ENCODE measurements at regions not wholly inside any gene's neighbourhood (a gene's known extent, or its start where the extent isn't known, plus 50 kb on each side); places are given as distances from the start of the nearest gene placed in this dataset.

DNA sequence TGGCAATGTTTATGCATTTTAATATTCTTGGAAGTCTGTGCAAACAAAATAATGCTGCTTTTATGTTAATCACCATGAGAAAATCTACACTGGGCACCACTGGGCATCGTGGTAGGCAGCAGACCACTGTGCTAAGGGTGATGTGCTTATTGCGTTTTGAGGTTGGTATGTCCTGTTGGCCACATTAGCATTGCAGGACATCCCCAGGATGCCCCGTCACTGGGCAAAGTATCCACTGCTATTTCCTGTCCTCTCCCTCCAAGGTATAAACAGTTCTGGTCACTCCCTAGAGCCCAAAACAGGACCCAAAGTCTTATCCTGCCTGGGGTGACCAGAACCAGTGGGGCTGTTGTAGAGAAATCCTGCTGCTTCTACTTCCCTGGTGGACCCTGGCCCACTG lies 284.2 kb upstream of the ROPN1 start:
- Mint-ChIP-seq H3K36me3 (ENCODE audit: unreplicated experiment) (peaks cover 3% of the 10 kb centered on the region), H3K4me1 (ENCODE audit: unreplicated experiment) (peaks cover 62% of the 10 kb centered on the region), H3K9me3 (ENCODE audit: unreplicated experiment) (no peaks in the 10 kb centered on the region), H3K27ac (ENCODE audit: unreplicated experiment) (no peak overlapping the region), H3K27me3 (ENCODE audit: unreplicated experiment) (peaks cover 11% of the 10 kb centered on the region), H3K4me3 (ENCODE audit: unreplicated experiment) (no peak overlapping the region)
- TF ChIP-seq, protein P1, sequence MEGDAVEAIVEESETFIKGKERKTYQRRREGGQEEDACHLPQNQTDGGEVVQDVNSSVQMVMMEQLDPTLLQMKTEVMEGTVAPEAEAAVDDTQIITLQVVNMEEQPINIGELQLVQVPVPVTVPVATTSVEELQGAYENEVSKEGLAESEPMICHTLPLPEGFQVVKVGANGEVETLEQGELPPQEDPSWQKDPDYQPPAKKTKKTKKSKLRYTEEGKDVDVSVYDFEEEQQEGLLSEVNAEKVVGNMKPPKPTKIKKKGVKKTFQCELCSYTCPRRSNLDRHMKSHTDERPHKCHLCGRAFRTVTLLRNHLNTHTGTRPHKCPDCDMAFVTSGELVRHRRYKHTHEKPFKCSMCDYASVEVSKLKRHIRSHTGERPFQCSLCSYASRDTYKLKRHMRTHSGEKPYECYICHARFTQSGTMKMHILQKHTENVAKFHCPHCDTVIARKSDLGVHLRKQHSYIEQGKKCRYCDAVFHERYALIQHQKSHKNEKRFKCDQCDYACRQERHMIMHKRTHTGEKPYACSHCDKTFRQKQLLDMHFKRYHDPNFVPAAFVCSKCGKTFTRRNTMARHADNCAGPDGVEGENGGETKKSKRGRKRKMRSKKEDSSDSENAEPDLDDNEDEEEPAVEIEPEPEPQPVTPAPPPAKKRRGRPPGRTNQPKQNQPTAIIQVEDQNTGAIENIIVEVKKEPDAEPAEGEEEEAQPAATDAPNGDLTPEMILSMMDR (IDR thresholded peaks at IDR 0.05), result no peak
- no peak for DNase-seq (ENCODE audit: extremely low spot score, unreplicated experiment)

DNA sequence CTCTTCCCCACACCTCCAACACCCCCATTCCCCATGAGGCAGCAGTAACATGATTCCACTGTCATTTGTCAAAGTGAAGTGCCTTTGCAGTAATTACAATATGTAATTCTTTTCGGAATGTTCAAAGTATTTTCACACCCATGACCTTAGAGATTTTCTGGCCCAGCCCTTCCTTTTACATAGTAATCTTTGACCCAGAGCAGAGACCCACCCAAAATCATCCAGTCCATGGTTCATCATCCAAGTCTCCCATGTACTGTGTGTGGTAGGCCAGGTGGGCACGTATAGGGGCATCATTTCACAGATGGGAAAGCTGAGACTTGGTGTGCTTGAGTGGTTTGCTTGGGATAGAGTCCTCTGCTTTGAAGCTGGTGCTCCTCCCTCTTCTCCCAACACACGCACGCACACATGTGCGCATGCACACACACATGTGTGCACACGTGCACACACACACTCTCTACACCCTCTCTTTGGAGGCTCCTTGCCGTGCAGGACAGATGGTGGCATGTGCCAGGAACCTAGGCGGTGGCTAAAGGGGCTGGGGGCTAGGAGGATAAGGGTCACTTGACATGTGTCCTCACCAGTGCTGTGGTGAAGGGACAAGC lies 284.7 kb upstream of the ROPN1 start:
- TF ChIP-seq, protein P1 (IDR thresholded peaks at IDR 0.05), result no peak
- Mint-ChIP-seq H3K4me1 (ENCODE audit: unreplicated experiment) (peaks cover 59% of the 10 kb centered on the region), H3K27me3 (ENCODE audit: unreplicated experiment) (peaks cover 14% of the 10 kb centered on the region), H3K4me3 (ENCODE audit: unreplicated experiment) (no peak overlapping the region), H3K36me3 (ENCODE audit: unreplicated experiment) (peaks cover 3% of the 10 kb centered on the region), H3K9me3 (ENCODE audit: unreplicated experiment) (no peaks in the 10 kb centered on the region), H3K27ac (ENCODE audit: unreplicated experiment) (no peak overlapping the region)
- no peak for DNase-seq (ENCODE audit: extremely low spot score, unreplicated experiment)

DNA sequence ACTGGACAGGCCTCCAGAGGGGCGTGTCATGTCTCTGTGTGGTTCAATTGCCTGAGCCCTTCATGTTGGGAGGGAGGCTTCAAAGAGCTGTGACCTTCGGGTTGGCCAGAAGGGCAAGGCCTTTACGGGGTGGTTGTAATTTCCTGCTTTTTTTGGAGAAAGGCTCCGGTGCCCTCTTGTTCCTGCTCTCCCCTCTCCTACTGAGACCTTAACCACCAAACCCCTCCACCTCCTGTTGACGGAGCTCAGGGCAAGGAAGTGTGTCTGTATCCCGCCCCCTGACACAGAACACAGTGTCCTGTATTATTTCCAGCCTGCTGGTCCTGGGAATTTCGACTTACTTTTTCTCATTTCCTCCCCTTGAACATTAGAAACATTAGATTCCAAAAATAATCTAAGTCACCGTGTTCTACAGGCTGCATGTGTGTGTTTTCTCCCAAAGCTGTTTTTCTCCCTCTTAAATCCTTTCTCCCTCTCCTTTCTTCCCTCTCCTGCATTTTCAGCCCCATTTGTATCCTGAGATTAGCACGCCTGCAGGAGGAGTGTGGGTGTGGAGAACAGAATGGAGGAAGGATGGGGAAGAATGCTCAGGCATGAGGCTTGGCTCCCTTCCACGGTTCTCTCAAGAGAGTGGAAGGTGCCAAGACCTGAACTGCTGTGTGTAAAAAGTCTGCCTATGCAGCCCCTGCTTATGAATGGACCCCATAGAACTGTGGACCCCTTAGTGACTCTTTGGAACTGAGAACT lies 285.4 kb upstream of the ROPN1 start:
- Mint-ChIP-seq H3K27ac (ENCODE audit: unreplicated experiment) (peak overlapping the region; percentile 46), H3K4me3 (ENCODE audit: unreplicated experiment) (peak overlapping the region; percentile 41), H3K36me3 (ENCODE audit: unreplicated experiment) (peaks cover 3% of the 10 kb centered on the region), H3K9me3 (ENCODE audit: unreplicated experiment) (no peaks in the 10 kb centered on the region), H3K4me1 (ENCODE audit: unreplicated experiment) (peaks cover 57% of the 10 kb centered on the region), H3K27me3 (ENCODE audit: unreplicated experiment) (peaks cover 14% of the 10 kb centered on the region)
- no peak for DNase-seq (ENCODE audit: extremely low spot score, unreplicated experiment)
- TF ChIP-seq, protein P1 (IDR thresholded peaks at IDR 0.05), result peak; percentile 24

DNA sequence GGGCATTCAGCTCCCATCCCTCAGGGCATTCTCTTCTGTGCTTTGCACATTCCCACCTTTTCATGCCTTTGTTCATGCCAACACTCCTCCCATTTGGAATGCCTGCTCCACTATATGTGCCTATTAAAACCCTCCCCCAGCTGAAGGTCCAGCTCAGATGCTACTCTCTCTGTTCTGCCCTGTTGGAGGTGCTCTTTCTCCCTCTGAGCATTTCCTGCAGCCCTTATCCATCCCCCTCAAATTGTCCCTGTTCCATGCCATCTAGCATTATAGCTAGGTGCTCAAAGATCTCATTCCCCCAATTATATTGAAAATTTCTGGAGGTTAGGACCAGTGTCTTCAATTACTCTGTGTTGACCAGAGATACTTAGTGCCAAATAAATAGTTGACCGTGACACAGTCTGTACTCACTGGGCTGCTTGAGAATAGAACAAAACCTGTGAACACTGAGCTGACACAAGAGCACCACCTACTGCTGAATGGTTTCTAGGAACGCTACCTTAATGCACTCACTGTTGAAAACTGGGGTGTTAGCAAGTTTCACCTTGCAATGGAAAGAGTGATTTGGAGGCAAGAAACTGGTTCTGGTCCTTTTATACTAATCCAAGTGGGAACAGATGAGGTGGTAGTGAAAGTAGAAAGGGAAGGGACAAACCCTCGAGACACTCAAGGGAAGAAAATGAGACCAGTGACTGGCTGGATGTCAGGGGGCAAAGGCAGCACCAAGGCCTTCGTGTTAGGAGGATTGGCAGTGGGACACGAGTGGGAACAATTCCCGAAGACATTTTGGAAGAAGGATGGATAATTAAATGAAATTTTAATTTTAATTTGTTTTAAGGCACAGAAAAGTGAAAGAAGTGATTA lies 289.8 kb upstream of the ROPN1 start:
- Mint-ChIP-seq H3K27ac (ENCODE audit: unreplicated experiment) (peak overlapping the region; percentile 32), H3K9me3 (ENCODE audit: unreplicated experiment) (no peaks in the 10 kb centered on the region), H3K36me3 (ENCODE audit: unreplicated experiment) (peaks cover 3% of the 10 kb centered on the region), H3K4me3 (ENCODE audit: unreplicated experiment) (no peak overlapping the region), H3K4me1 (ENCODE audit: unreplicated experiment) (peaks cover 45% of the 10 kb centered on the region), H3K27me3 (ENCODE audit: unreplicated experiment) (peaks cover 20% of the 10 kb centered on the region)
- no peak for DNase-seq (ENCODE audit: extremely low spot score, unreplicated experiment)
- TF ChIP-seq, protein P1 (IDR thresholded peaks at IDR 0.05), result peak; percentile 67

Measured in osteocyte (in vitro differentiated cells).